Sigmoid colon (tissue), 4 donors: ENCODE measurements at regions not wholly inside any gene's neighbourhood (a gene's known extent, or its start where the extent isn't known, plus 50 kb on each side); places are given as distances from the start of the nearest gene placed in this dataset.

Experiments used
- EP300 ChIP-seq, 4 donors: sonication (generic); formaldehyde crosslinking; IDR thresholded peaks; one replicate each; pipeline ENCODE4 v1.6.1; 2017; ENCODE audit warnings: antibody characterized with exemption in 4 of 4
- POLR2A ChIP-seq, 2 donors: fragments of 450-650 bp; IDR thresholded peaks; one replicate each; pipeline ENCODE4 v1.6.1; 2016; ENCODE audit warnings: antibody characterized with exemption in 2 of 2, mild to moderate bottlenecking in 2 of 2, moderate library complexity in 2 of 2

DNA sequence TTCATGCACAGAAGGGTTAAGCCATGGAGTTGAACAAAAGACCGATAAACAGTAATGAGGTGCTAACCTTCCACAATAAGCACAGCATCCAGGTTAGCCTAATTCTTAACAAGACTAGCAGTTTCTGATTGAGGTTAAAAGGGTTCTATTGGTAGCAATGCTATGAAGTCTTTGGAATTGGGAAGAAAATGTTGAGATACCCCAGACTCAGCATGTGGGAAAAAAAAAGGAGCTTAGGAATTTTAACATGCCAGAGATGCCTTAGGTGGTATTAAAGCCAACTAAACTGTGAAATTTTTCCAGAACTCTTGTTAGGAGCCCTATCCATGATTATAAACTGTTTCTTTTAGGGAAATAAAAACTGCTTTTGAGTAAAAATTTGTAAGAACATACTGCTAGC lies 391.7 kb downstream of the GABRG1 start:
- TF ChIP-seq POLR2A (IDR thresholded peaks at IDR 0.05) (no peak), EP300 (IDR thresholded peaks at IDR 0.05) (no peak)
